Smooth muscle cell (in vitro differentiated cells): ENCODE measurements at regions not wholly inside any gene's neighbourhood (a gene's known extent, or its start where the extent isn't known, plus 50 kb on each side); places are given as distances from the start of the nearest gene placed in this dataset.

Experiments used
- DNase-seq: peaks from one replicate; lab custom pipeline; 2025; ENCODE audit not compliant: unreplicated experiment; lab: John Stamatoyannopoulos, UW
- H2AFZ ChIP-seq: fragments of 200-600 bp; sonication (generic); 2 replicates; pipeline ENCODE4 v1.6.0; 2016; ENCODE audit warnings: antibody characterized with exemption, low read depth, mild to moderate bottlenecking
- H3F3A ChIP-seq: fragments of 200-600 bp; sonication (generic); 2 replicates; pipeline ENCODE4 v1.6.0; 2017; ENCODE audit warnings: antibody characterized with exemption, low read depth
- H3K27ac ChIP-seq: fragments of 200-600 bp; sonication (generic); 2 replicates; pipeline ENCODE4 v1.5.1; 2016; ENCODE audit warnings: low read depth, mild to moderate bottlenecking
- H3K27me3 ChIP-seq: fragments of 200-600 bp; sonication (generic); 2 replicates; pipeline ENCODE4 v1.6.1; 2016; ENCODE audit warnings: low read depth, mild to moderate bottlenecking
- H3K36me3 ChIP-seq: fragments of 200-600 bp; sonication (generic); 2 replicates; pipeline ENCODE4 v1.5.1; 2016; ENCODE audit warnings: low read depth
- H3K4me1 ChIP-seq: fragments of 200-600 bp; sonication (generic); 2 replicates; pipeline ENCODE4 v1.5.1; 2016; ENCODE audit warnings: low read depth
- H3K4me2 ChIP-seq: fragments of 200-600 bp; sonication (generic); 2 replicates; pipeline ENCODE4 v1.6.0; 2016; ENCODE audit warnings: mild to moderate bottlenecking
- H3K4me3 ChIP-seq: fragments of 200-600 bp; sonication (generic); 2 replicates; pipeline ENCODE4 v1.5.1; 2016; ENCODE audit warnings: mild to moderate bottlenecking
- H3K79me2 ChIP-seq: fragments of 200-600 bp; sonication (generic); 2 replicates; pipeline ENCODE4 v1.6.0; 2016; ENCODE audit warnings: low read depth, mild to moderate bottlenecking
- H3K9ac ChIP-seq: fragments of 200-600 bp; sonication (generic); 2 replicates; pipeline ENCODE4 v1.6.0; 2016; ENCODE audit warnings: low read depth
- H3K9me3 ChIP-seq: fragments of 200-600 bp; sonication (generic); replicated peaks from 2 replicates; pipeline ENCODE4 v1.5.1; 2016; ENCODE audit warnings: low read depth
- H4K20me1 ChIP-seq: fragments of 200-600 bp; sonication (generic); 2 replicates; pipeline ENCODE4 v1.6.0; 2016; ENCODE audit warnings: low read depth
- WGBS: methylation state at CpG from one replicate; pipeline ENCODE4 v1.1.7; 2016; ENCODE audit warnings: low lambda C conversion rate; 5-methylcytosine and 5-hydroxymethylcytosine counted together
- TF ChIP-seq, protein P1 (sequence below): fragments of 200-600 bp; sonication (generic); IDR thresholded peaks from 2 replicates; pipeline ENCODE4 v1.5.1; 2017; ENCODE audit warnings: borderline replicate concordance, mild to moderate bottlenecking, antibody characterized with exemption; ENCODE audit not compliant: insufficient read depth, poor library complexity, severe bottlenecking

DNA sequence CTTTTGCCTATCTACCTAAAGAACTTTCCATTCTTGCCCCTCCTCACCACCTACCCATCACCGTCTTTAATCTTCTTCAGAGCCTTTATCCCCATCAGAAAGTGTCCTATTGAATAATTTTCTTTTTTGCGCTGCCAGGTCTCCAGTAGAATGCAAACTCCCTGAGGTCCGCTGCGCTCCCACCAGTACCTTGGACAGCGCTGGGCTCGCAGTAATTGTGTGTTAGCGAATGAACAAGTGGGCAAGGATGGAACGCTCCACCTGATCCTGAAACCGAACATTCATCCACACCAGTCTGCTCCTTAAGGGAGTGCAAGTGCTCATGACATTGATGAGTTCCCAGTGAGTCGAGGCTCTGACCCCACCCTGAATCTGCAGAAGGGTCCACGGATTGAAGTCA is 391.2 kb downstream of the CDH26 start:
- Histone ChIP-seq H3K27ac (no peak overlapping the region), H3K9ac (no peak overlapping the region), H4K20me1 (no peaks in the 10 kb centered on the region), H3F3A (no peaks in the 10 kb centered on the region), H3K4me3 (no peak overlapping the region), H3K36me3 (no peaks in the 10 kb centered on the region), H3K4me1 (no peaks in the 10 kb centered on the region), H3K9me3 (no peaks in the 10 kb centered on the region), H3K27me3 (no peaks in the 10 kb centered on the region), H2AFZ (no peak overlapping the region), H3K4me2 (no peak overlapping the region), H3K79me2 (no peaks in the 10 kb centered on the region)
- 89% methylated on average over 11 of the region's 11 CpGs for WGBS
- no peak for DNase-seq
- TF ChIP-seq, protein P1, sequence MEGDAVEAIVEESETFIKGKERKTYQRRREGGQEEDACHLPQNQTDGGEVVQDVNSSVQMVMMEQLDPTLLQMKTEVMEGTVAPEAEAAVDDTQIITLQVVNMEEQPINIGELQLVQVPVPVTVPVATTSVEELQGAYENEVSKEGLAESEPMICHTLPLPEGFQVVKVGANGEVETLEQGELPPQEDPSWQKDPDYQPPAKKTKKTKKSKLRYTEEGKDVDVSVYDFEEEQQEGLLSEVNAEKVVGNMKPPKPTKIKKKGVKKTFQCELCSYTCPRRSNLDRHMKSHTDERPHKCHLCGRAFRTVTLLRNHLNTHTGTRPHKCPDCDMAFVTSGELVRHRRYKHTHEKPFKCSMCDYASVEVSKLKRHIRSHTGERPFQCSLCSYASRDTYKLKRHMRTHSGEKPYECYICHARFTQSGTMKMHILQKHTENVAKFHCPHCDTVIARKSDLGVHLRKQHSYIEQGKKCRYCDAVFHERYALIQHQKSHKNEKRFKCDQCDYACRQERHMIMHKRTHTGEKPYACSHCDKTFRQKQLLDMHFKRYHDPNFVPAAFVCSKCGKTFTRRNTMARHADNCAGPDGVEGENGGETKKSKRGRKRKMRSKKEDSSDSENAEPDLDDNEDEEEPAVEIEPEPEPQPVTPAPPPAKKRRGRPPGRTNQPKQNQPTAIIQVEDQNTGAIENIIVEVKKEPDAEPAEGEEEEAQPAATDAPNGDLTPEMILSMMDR: no peak

DNA sequence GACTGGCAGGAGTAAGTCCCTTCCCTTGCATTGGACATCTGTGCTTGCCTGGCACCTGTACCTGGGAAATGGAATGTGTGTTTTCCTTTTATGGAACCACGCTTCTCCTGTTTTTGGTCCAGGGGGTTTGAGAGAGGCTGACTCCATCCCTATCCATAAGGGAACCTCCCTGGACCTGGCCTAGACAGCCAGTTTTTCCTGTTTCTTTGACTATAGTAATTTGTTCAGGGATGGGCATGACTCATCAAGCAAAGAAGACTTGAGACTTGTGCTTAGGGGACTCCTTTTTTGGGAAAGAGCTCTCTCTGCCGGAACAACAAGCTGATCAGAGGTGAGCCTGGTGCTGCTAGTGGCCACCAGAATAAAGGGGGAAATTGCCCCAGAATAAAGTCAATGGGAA is 393.8 kb downstream of the CDH26 start:
- 75% methylated on average over 2 of the region's 2 CpGs for WGBS

DNA sequence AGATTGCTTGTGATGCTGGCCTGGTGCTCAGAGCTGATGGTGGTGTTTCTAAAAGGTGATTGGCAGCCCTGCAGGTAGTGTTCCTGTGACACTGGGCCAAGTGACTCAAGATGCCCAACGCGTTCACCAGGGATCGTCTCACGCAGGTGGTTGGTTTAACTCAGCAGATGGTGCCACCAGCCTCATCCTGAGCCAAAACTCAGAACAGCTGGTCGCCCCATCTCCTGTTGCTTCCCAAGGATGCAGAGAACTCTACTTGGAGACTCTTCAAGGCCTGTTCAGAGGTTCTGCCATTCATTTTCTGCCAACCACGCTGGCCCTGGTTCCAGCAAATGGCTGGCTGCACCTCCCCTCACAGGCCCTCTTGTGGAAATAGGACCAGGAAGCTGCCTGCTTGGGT is 394.4 kb downstream of the CDH26 start:
- no peak for DNase-seq
- Histone ChIP-seq H3K36me3 (no peaks in the 10 kb centered on the region), H3K4me3 (no peak overlapping the region), H3K79me2 (no peaks in the 10 kb centered on the region), H3K27ac (no peak overlapping the region), H3K9ac (no peak overlapping the region), H4K20me1 (no peaks in the 10 kb centered on the region), H3K27me3 (no peaks in the 10 kb centered on the region), H3K9me3 (no peaks in the 10 kb centered on the region), H3F3A (no peaks in the 10 kb centered on the region), H3K4me2 (no peak overlapping the region), H2AFZ (no peak overlapping the region), H3K4me1 (no peaks in the 10 kb centered on the region)
- TF ChIP-seq, protein P1: no peak
- WGBS: 91% methylated on average over 6 of the region's 6 CpGs

More for the DNA sequence above, 393.8 kb downstream of the CDH26 start:
- H3K4me2 ChIP-seq: no peak overlapping the region
- H4K20me1 ChIP-seq: no peaks in the 10 kb centered on the region
- TF ChIP-seq, protein P1: no peak
- H3K9ac ChIP-seq: no peak overlapping the region
- H3K9me3 ChIP-seq: no peaks in the 10 kb centered on the region
- H3K4me1 ChIP-seq: no peaks in the 10 kb centered on the region
- DNase-seq: no peak
- H2AFZ ChIP-seq: no peak overlapping the region
- no peaks in the 10 kb centered on the region for H3K79me2 ChIP-seq
- no peaks in the 10 kb centered on the region for H3K36me3 ChIP-seq
- H3K27ac ChIP-seq: no peak overlapping the region
- H3K4me3 ChIP-seq: no peak overlapping the region
- no peaks in the 10 kb centered on the region for H3F3A ChIP-seq
- no peaks in the 10 kb centered on the region for H3K27me3 ChIP-seq

DNA sequence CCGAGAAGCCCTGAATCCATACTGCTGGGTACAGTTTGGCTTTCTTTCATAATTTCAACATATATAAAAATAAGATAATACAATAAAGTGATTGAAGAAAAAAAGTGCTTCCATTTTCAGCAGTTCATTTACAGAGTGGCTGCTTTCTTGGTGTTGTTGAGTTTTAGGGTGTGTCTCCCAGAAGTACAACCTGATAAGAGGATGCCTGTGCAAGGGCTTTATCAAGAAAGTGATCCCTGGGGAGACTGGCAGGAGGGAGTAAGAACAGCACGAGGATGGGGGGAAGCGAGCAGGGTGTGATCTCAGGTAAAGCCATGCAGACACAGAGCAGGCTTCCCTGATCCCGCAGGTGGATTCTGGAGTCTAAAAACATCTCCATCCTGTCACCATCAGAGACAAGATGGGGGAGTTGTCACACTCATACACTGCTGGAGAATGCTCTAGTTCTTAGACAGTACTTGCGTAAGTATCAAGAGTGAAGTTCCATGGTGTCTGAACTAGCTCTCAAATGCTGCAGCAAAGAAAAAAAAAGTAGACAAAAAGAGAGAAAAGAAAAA is 395.9 kb downstream of the CDH26 start:
- 84% methylated on average over 5 of the region's 5 CpGs for WGBS

More for the DNA sequence above, 395.9 kb downstream of the CDH26 start:
- Histone ChIP-seq H3K9me3 (no peaks in the 10 kb centered on the region), H4K20me1 (no peaks in the 10 kb centered on the region), H3K27me3 (no peaks in the 10 kb centered on the region), H3K36me3 (no peaks in the 10 kb centered on the region), H3K4me1 (no peaks in the 10 kb centered on the region), H3K27ac (no peak overlapping the region), H3K9ac (no peak overlapping the region), H3K4me2 (no peak overlapping the region), H3K4me3 (no peak overlapping the region), H3K79me2 (no peaks in the 10 kb centered on the region), H3F3A (no peaks in the 10 kb centered on the region), H2AFZ (no peak overlapping the region)
- no peak for DNase-seq
- TF ChIP-seq, protein P1: no peak
